ENCODE measurements at regions not wholly inside any gene's neighbourhood (a gene's known extent, or its start where the extent isn't known, plus 50 kb on each side); places are given as distances from the start of the nearest gene placed in this dataset.

- DNase-seq: no peak
Measured at GRCh38 chr13:74706801-74707200, 572.6 kb upstream of the KLF12 start.

GRCh38 chr13:74705438-74705837 is 571.2 kb upstream of the KLF12 start:
- no peak for DNase-seq

- no peak for DNase-seq
Measured at GRCh38 chr13:74703855-74704387, 569.7 kb upstream of the KLF12 start.

GRCh38 chr13:74696148-74696922 is 562.1 kb upstream of the KLF12 start:
- DNase-seq: no peak

GRCh38 chr13:74695021-74695800 is 561.0 kb upstream of the KLF12 start:
- DNase-seq: no peak

GRCh38 chr13:74687442-74688182 is 553.4 kb upstream of the KLF12 start:
- DNase-seq: no peak

- DNase-seq: no peak
Measured at GRCh38 chr13:74683411-74683810, 549.2 kb upstream of the KLF12 start.

GRCh38 chr13:74682746-74683145 is 548.5 kb upstream of the KLF12 start:
- no peak for DNase-seq

- no peak for DNase-seq
Measured at GRCh38 chr13:74681891-74682290, 547.7 kb upstream of the KLF12 start.

GRCh38 chr13:74678308-74678965 is 544.2 kb upstream of the KLF12 start:
- DNase-seq: no peak

- DNase-seq: no peak
Measured at GRCh38 chr13:74675972-74676371, 541.8 kb upstream of the KLF12 start.

GRCh38 chr13:74675182-74675581 is 541.0 kb upstream of the KLF12 start:
- no peak for DNase-seq

GRCh38 chr13:74674720-74675119 is 540.5 kb upstream of the KLF12 start:
- DNase-seq: no peak

- no peak for DNase-seq
Measured at GRCh38 chr13:74669149-74669548, 534.9 kb upstream of the KLF12 start.

GRCh38 chr13:74667656-74668203 is 533.5 kb upstream of the KLF12 start:
- DNase-seq: no peak

- no peak for DNase-seq
Measured at GRCh38 chr13:74662905-74663304, 528.7 kb upstream of the KLF12 start.

- no peak for DNase-seq
Measured at GRCh38 chr13:74661851-74662250, 527.6 kb upstream of the KLF12 start.

GRCh38 chr13:74657765-74658164 is 523.6 kb upstream of the KLF12 start:
- no peak for DNase-seq

GRCh38 chr13:74651121-74651520 is 516.9 kb upstream of the KLF12 start:
- no peak for DNase-seq

GRCh38 chr13:74647991-74648390 is 513.8 kb upstream of the KLF12 start:
- no peak for DNase-seq

- DNase-seq: no peak
Measured at GRCh38 chr13:74647211-74647610, 513.0 kb upstream of the KLF12 start.

- DNase-seq: no peak
Measured at GRCh38 chr13:74646091-74646490, 511.9 kb upstream of the KLF12 start.
